Hepatocyte (in vitro differentiated cells): ENCODE measurements at regions not wholly inside any gene's neighbourhood (a gene's known extent, or its start where the extent isn't known, plus 50 kb on each side); places are given as distances from the start of the nearest gene placed in this dataset.

Experiments used
- EZH2 ChIP-seq: fragments of 200-600 bp; sonication (generic); IDR thresholded peaks from 2 replicates; pipeline ENCODE4 v1.6.1; 2016; ENCODE audit warnings: antibody characterized with exemption, mild to moderate bottlenecking, borderline replicate concordance
- TF ChIP-seq, protein P1 (sequence below): fragments of 200-600 bp; sonication (generic); IDR thresholded peaks from 2 replicates; pipeline ENCODE4 v1.5.1; 2016; ENCODE audit warnings: antibody characterized with exemption, mild to moderate bottlenecking; ENCODE audit not compliant: poor library complexity

DNA sequence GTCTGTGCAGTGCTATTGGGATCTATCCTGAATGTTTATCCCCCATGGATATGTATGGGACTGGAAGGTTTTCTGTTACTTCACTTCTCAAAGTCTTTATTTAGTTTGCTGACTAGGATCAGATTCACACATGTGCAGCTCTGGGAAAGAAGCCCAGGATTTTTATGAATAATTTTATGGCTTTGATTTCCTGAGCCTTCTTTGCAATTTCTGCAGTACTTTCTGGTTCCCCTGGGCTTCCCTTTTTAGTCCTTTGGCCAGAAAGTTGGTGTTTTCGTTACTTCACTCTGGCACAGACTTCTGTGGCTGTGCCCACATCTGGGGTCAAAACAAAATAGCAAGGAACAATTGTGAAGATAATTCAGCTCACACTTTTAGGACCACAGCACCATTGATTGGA lies 721.0 kb downstream of the OTOL1 start:
- TF ChIP-seq, protein P1, sequence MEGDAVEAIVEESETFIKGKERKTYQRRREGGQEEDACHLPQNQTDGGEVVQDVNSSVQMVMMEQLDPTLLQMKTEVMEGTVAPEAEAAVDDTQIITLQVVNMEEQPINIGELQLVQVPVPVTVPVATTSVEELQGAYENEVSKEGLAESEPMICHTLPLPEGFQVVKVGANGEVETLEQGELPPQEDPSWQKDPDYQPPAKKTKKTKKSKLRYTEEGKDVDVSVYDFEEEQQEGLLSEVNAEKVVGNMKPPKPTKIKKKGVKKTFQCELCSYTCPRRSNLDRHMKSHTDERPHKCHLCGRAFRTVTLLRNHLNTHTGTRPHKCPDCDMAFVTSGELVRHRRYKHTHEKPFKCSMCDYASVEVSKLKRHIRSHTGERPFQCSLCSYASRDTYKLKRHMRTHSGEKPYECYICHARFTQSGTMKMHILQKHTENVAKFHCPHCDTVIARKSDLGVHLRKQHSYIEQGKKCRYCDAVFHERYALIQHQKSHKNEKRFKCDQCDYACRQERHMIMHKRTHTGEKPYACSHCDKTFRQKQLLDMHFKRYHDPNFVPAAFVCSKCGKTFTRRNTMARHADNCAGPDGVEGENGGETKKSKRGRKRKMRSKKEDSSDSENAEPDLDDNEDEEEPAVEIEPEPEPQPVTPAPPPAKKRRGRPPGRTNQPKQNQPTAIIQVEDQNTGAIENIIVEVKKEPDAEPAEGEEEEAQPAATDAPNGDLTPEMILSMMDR: no peak
- TF ChIP-seq EZH2: no peak
